K562 (cell line): ENCODE measurements at regions not wholly inside any gene's neighbourhood (a gene's known extent, or its start where the extent isn't known, plus 50 kb on each side); places are given as distances from the start of the nearest gene placed in this dataset.

Experiments
- BMI1 ChIP-seq: fragments of 150-350 bp; IDR thresholded peaks from 2 replicates; pipeline ENCODE4 v1.6.1; 2014; ENCODE audit warnings: low read length
- FOXP1 ChIP-seq: sonication (generic); formaldehyde crosslinking; IDR thresholded peaks from 2 replicates; pipeline ENCODE4 v1.8.0; 2022; ENCODE audit warnings: mild to moderate bottlenecking, missing genetic modification reagents
- FUS ChIP-seq: fragments of 200-400 bp; formaldehyde crosslinking; optimal IDR thresholded peaks from 2 replicates; pipeline ENCODE3; 2017; ENCODE audit warnings: low read depth, low read length
- GABPB2 ChIP-seq: fragments of 250-450 bp; sonication (Bioruptor Pico); conservative IDR thresholded peaks from 2 replicates; pipeline ENCODE4 v1.5.1; 2021; ENCODE audit warnings: mild to moderate bottlenecking
- IRF2 ChIP-seq: sonication (generic); formaldehyde crosslinking; IDR thresholded peaks from 2 replicates; pipeline ENCODE4 v1.8.1; 2022; ENCODE audit warnings: mild to moderate bottlenecking, missing genetic modification reagents
- PPARD ChIP-seq: fragments of 250-450 bp; sonication (Bioruptor Pico); IDR thresholded peaks from 2 replicates; pipeline ENCODE4 v1.8.0; 2022; ENCODE audit warnings: inconsistent platforms, mild to moderate bottlenecking, moderate library complexity
- SPI1 ChIP-seq: IDR thresholded peaks from 2 replicates; pipeline ENCODE4 v1.6.1; 2011; ENCODE audit warnings: low read depth, low read length, control low read depth, borderline replicate concordance
- TAL1 ChIP-seq: fragments of 450-650 bp; IDR thresholded peaks from 2 replicates; pipeline ENCODE4 v1.6.1; 2016; ENCODE audit warnings: mild to moderate bottlenecking
- TF ChIP-seq, protein P1 (sequence below): fragments of 200-600 bp; sonication (generic); IDR thresholded peaks from one replicate; pipeline ENCODE4 v1.6.1; 2012; ENCODE audit warnings: mild to moderate bottlenecking, low read depth, low read length, inconsistent platforms
- TF ChIP-seq, protein P2 (sequence below): sonication (generic); formaldehyde crosslinking; IDR thresholded peaks from 2 replicates; pipeline ENCODE4 v1.9.0; 2022; ENCODE audit warnings: mild to moderate bottlenecking, missing genetic modification reagents
- TF ChIP-seq, protein P3 (sequence below): fragments of 200-800 bp; sonication (Bioruptor generic); IDR thresholded peaks from 2 replicates; pipeline ENCODE4 v1.6.1; 2016; ENCODE audit warnings: missing genetic modification characterization, missing compliant biosample characterization

DNA sequence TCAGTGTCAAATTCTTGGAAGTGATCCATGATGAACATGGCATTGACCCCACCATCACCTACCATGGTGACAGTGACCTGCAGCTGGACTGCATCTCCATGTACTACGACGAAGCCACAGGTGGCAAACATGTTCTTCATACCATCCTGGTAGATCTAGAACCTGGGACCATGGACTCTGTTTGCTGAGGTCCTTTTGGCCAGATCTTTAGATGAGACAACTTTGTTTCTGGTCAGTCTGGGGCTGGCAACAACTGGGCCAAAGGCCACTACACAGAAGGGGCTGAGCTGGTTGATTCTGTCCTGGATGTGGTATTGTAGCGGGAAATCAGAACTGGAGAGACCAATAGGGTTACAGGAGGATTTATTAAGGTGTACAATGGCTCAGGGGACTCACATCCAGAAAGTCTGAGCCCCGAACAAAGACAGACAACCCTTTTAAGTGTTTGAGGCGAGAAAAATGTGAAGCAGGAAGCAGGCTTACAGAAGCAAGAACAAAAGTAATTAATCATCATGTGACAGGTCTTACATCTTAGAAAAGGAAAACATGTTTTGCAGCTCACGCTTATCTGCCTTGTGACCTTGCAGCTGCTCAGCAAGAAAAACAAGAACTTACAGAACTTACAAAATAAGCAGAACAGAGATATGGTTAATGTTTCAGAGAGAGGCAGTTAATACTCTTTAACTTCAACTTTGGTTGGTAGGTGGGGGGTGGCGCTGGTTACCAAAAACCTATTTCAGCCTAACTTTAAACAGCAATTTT lies 58.8 kb upstream of the MOCS1 start (continued):
- TF ChIP-seq, protein P1, sequence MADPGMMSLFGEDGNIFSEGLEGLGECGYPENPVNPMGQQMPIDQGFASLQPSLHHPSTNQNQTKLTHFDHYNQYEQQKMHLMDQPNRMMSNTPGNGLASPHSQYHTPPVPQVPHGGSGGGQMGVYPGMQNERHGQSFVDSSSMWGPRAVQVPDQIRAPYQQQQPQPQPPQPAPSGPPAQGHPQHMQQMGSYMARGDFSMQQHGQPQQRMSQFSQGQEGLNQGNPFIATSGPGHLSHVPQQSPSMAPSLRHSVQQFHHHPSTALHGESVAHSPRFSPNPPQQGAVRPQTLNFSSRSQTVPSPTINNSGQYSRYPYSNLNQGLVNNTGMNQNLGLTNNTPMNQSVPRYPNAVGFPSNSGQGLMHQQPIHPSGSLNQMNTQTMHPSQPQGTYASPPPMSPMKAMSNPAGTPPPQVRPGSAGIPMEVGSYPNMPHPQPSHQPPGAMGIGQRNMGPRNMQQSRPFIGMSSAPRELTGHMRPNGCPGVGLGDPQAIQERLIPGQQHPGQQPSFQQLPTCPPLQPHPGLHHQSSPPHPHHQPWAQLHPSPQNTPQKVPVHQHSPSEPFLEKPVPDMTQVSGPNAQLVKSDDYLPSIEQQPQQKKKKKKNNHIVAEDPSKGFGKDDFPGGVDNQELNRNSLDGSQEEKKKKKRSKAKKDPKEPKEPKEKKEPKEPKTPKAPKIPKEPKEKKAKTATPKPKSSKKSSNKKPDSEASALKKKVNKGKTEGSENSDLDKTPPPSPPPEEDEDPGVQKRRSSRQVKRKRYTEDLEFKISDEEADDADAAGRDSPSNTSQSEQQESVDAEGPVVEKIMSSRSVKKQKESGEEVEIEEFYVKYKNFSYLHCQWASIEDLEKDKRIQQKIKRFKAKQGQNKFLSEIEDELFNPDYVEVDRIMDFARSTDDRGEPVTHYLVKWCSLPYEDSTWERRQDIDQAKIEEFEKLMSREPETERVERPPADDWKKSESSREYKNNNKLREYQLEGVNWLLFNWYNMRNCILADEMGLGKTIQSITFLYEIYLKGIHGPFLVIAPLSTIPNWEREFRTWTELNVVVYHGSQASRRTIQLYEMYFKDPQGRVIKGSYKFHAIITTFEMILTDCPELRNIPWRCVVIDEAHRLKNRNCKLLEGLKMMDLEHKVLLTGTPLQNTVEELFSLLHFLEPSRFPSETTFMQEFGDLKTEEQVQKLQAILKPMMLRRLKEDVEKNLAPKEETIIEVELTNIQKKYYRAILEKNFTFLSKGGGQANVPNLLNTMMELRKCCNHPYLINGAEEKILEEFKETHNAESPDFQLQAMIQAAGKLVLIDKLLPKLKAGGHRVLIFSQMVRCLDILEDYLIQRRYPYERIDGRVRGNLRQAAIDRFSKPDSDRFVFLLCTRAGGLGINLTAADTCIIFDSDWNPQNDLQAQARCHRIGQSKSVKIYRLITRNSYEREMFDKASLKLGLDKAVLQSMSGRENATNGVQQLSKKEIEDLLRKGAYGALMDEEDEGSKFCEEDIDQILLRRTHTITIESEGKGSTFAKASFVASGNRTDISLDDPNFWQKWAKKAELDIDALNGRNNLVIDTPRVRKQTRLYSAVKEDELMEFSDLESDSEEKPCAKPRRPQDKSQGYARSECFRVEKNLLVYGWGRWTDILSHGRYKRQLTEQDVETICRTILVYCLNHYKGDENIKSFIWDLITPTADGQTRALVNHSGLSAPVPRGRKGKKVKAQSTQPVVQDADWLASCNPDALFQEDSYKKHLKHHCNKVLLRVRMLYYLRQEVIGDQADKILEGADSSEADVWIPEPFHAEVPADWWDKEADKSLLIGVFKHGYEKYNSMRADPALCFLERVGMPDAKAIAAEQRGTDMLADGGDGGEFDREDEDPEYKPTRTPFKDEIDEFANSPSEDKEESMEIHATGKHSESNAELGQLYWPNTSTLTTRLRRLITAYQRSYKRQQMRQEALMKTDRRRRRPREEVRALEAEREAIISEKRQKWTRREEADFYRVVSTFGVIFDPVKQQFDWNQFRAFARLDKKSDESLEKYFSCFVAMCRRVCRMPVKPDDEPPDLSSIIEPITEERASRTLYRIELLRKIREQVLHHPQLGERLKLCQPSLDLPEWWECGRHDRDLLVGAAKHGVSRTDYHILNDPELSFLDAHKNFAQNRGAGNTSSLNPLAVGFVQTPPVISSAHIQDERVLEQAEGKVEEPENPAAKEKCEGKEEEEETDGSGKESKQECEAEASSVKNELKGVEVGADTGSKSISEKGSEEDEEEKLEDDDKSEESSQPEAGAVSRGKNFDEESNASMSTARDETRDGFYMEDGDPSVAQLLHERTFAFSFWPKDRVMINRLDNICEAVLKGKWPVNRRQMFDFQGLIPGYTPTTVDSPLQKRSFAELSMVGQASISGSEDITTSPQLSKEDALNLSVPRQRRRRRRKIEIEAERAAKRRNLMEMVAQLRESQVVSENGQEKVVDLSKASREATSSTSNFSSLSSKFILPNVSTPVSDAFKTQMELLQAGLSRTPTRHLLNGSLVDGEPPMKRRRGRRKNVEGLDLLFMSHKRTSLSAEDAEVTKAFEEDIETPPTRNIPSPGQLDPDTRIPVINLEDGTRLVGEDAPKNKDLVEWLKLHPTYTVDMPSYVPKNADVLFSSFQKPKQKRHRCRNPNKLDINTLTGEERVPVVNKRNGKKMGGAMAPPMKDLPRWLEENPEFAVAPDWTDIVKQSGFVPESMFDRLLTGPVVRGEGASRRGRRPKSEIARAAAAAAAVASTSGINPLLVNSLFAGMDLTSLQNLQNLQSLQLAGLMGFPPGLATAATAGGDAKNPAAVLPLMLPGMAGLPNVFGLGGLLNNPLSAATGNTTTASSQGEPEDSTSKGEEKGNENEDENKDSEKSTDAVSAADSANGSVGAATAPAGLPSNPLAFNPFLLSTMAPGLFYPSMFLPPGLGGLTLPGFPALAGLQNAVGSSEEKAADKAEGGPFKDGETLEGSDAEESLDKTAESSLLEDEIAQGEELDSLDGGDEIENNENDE: no peak
- TF ChIP-seq TAL1: peak; percentile 89
- no peak for TF ChIP-seq FUS
- TF ChIP-seq IRF2 (CRISPR knock-in tag): no peak
- no peak for TF ChIP-seq BMI1
- TF ChIP-seq SPI1: no peak
- TF ChIP-seq GABPB2 (CRISPR knock-in tag): no peak
- TF ChIP-seq, protein P2, sequence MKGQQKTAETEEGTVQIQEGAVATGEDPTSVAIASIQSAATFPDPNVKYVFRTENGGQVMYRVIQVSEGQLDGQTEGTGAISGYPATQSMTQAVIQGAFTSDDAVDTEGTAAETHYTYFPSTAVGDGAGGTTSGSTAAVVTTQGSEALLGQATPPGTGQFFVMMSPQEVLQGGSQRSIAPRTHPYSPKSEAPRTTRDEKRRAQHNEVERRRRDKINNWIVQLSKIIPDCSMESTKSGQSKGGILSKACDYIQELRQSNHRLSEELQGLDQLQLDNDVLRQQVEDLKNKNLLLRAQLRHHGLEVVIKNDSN (CRISPR knock-in tag): no peak
- no peak for TF ChIP-seq PPARD (CRISPR knock-in tag)
- no peak for TF ChIP-seq FOXP1 (CRISPR knock-in tag)
- TF ChIP-seq, protein P3, sequence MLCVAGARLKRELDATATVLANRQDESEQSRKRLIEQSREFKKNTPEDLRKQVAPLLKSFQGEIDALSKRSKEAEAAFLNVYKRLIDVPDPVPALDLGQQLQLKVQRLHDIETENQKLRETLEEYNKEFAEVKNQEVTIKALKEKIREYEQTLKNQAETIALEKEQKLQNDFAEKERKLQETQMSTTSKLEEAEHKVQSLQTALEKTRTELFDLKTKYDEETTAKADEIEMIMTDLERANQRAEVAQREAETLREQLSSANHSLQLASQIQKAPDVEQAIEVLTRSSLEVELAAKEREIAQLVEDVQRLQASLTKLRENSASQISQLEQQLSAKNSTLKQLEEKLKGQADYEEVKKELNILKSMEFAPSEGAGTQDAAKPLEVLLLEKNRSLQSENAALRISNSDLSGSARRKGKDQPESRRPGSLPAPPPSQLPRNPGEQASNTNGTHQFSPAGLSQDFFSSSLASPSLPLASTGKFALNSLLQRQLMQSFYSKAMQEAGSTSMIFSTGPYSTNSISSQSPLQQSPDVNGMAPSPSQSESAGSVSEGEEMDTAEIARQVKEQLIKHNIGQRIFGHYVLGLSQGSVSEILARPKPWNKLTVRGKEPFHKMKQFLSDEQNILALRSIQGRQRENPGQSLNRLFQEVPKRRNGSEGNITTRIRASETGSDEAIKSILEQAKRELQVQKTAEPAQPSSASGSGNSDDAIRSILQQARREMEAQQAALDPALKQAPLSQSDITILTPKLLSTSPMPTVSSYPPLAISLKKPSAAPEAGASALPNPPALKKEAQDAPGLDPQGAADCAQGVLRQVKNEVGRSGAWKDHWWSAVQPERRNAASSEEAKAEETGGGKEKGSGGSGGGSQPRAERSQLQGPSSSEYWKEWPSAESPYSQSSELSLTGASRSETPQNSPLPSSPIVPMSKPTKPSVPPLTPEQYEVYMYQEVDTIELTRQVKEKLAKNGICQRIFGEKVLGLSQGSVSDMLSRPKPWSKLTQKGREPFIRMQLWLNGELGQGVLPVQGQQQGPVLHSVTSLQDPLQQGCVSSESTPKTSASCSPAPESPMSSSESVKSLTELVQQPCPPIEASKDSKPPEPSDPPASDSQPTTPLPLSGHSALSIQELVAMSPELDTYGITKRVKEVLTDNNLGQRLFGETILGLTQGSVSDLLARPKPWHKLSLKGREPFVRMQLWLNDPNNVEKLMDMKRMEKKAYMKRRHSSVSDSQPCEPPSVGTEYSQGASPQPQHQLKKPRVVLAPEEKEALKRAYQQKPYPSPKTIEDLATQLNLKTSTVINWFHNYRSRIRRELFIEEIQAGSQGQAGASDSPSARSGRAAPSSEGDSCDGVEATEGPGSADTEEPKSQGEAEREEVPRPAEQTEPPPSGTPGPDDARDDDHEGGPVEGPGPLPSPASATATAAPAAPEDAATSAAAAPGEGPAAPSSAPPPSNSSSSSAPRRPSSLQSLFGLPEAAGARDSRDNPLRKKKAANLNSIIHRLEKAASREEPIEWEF: 0 out of 2 replicates have a peak, but pooled peaks have one; percentile 46
